SH-SY5Y (cell line): ENCODE measurements at regions not wholly inside any gene's neighbourhood (a gene's known extent, or its start where the extent isn't known, plus 50 kb on each side); places are given as distances from the start of the nearest gene placed in this dataset.

ENCODE experiments used
- GATA2 ChIP-seq: IDR thresholded peaks from 2 replicates; pipeline ENCODE4 v1.6.1; 2011; ENCODE audit warnings: mild to moderate bottlenecking, low read depth, low read length
- GATA3 ChIP-seq: IDR thresholded peaks from 2 replicates; pipeline ENCODE4 v1.6.1; 2011; ENCODE audit warnings: low read depth, mild to moderate bottlenecking, low read length, moderate library complexity

DNA sequence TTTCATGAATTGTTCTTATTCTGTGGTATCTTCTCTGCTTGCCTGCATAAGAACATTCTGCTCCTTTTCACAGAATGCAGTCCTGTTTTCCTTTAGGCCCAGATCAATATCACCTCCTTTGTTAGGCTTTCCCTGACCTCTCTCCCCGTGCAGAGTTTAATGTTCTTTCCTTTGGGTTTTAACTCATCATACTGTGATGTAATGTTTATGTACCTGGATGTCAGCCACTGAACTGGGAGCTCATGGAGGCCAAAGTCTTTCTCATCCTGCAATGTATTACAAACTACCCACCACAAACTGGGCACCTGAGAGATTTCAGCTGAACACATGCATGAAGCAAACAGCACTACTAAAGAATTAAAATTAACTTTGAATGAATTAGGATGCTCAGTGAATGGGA is 192.8 kb upstream of the RORA start:
- TF ChIP-seq GATA2 = no peak
- TF ChIP-seq GATA3 = no peak
